WTC11 (cell line): ENCODE measurements at regions not wholly inside any gene's neighbourhood (a gene's known extent, or its start where the extent isn't known, plus 50 kb on each side); places are given as distances from the start of the nearest gene placed in this dataset.

ENCODE experiments used
- NFE2L1 ChIP-seq: sonication (generic); formaldehyde crosslinking; IDR thresholded peaks from 2 replicates; pipeline ENCODE4 v1.8.1; 2023; ENCODE audit warnings: missing genetic modification reagents
- TF ChIP-seq, protein P1 (sequence below): fragments of 200-600 bp; IDR thresholded peaks from 2 replicates; pipeline ENCODE4 v1.8.0; 2022; ENCODE audit warnings: antibody characterized with exemption

GRCh38 chr11:88421530-88421929, 84.0 kb upstream of the CTSC start:
- TF ChIP-seq, protein P1, sequence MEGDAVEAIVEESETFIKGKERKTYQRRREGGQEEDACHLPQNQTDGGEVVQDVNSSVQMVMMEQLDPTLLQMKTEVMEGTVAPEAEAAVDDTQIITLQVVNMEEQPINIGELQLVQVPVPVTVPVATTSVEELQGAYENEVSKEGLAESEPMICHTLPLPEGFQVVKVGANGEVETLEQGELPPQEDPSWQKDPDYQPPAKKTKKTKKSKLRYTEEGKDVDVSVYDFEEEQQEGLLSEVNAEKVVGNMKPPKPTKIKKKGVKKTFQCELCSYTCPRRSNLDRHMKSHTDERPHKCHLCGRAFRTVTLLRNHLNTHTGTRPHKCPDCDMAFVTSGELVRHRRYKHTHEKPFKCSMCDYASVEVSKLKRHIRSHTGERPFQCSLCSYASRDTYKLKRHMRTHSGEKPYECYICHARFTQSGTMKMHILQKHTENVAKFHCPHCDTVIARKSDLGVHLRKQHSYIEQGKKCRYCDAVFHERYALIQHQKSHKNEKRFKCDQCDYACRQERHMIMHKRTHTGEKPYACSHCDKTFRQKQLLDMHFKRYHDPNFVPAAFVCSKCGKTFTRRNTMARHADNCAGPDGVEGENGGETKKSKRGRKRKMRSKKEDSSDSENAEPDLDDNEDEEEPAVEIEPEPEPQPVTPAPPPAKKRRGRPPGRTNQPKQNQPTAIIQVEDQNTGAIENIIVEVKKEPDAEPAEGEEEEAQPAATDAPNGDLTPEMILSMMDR, result no peak
- no peak for TF ChIP-seq NFE2L1 (CRISPR knock-in tag)
